Activated T-helper 2 cell treated with anti-CD3 and anti-CD28 coated beads, Interferon-gamma antibody, Interleukin-2, Interleukin-4, amounts not matched to agents 10 μg/mL and 5 μg/mL and 100 μg/mL, durations not matched to agents 14 hours and 24 hours and 36 hours (primary cell): ENCODE measurements at regions not wholly inside any gene's neighbourhood (a gene's known extent, or its start where the extent isn't known, plus 50 kb on each side); places are given as distances from the start of the nearest gene placed in this dataset.
A peak's percentile ranks its signal among the peaks of the same experiment; 100 is the strongest.
"Not testable (repeated sequence)": the region's sequence is repeated elsewhere in the genome, so short reads cannot be mapped to it uniquely, and the experiment has no call there.

Experiments used
- DNase-seq: peaks from one replicate; pipeline ENCODE4 v3.0.0; 2021; ENCODE audit warnings: low spot score
- H3K27ac Mint-ChIP-seq: one replicate; pipeline ENCODE4 v1.8.0; 2021; ENCODE audit warnings: mixed read lengths
- H3K27me3 Mint-ChIP-seq: one replicate; pipeline ENCODE4 v1.8.0; 2021; ENCODE audit warnings: low read depth, mixed read lengths
- H3K36me3 Mint-ChIP-seq: one replicate; pipeline ENCODE4 v1.8.0; 2021; ENCODE audit warnings: low read depth, mixed read lengths
- H3K4me1 Mint-ChIP-seq: one replicate; pipeline ENCODE4 v1.8.0; 2021; ENCODE audit warnings: low read depth, mixed read lengths
- H3K4me3 Mint-ChIP-seq: one replicate; pipeline ENCODE4 v1.8.0; 2021; ENCODE audit warnings: low read depth, mild to moderate bottlenecking, moderate library complexity, mixed read lengths
- H3K9me3 Mint-ChIP-seq: one replicate; pipeline ENCODE4 v1.8.0; 2021; ENCODE audit warnings: mixed read lengths
- intact Hi-C: fragments of 100-400 bp; cut with micrococcal nuclease; formaldehyde crosslinking; loops from one replicate; pipeline ENCODE4 v1.15.1; 2023

DNA sequence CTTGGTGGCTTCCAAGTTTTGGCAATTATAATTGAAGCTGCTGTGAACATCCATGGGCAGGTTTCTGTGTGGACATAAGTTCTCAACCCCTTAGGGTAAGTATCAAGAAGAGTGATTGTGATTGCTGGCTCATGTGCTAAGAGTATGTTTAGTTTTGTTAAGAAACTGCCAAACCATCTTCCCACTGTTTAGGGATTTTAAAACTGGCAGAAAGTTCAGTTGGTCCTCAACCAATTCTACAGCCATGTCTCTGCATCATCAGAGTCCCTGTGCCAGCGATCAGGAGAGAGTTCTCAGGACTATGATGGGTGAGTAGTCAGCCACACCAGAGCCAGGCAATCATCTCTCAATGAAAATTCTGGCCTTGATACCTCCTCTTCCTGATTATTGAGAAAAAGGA lies 193.8 kb downstream of the ZC3H11B start:
- DNase-seq, result no peak
- H3K27ac Mint-ChIP-seq, result no peak overlapping the region
- H3K9me3 Mint-ChIP-seq, result no peaks in the 10 kb centered on the region
- peaks cover 3% of the 10 kb centered on the region for H3K27me3 Mint-ChIP-seq
- H3K4me3 Mint-ChIP-seq, result no peak overlapping the region
- H3K36me3 Mint-ChIP-seq, result no peaks in the 10 kb centered on the region
- intact Hi-C loops, result no loop called here
- peaks cover 7% of the 10 kb centered on the region for H3K4me1 Mint-ChIP-seq

DNA sequence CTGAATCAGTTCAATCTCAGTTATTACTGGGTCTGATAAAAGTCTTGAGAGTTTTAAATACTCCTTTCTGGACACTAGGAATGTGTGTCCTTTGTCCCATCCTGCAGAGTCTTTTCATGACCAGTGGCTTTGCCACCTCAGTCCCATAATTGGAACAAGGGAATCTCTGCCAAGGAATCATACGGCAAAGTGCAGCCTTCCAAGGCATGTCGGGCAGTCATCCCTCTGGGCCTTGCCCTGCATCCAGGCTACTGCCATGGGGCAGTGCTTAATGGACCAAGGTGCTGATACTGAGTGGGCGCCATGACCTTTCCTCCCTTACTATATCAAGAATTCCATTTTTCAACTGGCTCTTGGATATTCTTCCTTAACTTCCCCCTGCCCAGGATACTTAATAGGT lies 195.3 kb downstream of the ZC3H11B start:
- Mint-ChIP-seq H3K4me1 (peaks cover 2% of the 10 kb centered on the region), H3K4me3 (no peak overlapping the region), H3K36me3 (no peaks in the 10 kb centered on the region), H3K27ac (no peak overlapping the region), H3K27me3 (peaks cover 7% of the 10 kb centered on the region), H3K9me3 (no peaks in the 10 kb centered on the region)
- DNase-seq, result no peak
- intact Hi-C loops, result no loop called here

DNA sequence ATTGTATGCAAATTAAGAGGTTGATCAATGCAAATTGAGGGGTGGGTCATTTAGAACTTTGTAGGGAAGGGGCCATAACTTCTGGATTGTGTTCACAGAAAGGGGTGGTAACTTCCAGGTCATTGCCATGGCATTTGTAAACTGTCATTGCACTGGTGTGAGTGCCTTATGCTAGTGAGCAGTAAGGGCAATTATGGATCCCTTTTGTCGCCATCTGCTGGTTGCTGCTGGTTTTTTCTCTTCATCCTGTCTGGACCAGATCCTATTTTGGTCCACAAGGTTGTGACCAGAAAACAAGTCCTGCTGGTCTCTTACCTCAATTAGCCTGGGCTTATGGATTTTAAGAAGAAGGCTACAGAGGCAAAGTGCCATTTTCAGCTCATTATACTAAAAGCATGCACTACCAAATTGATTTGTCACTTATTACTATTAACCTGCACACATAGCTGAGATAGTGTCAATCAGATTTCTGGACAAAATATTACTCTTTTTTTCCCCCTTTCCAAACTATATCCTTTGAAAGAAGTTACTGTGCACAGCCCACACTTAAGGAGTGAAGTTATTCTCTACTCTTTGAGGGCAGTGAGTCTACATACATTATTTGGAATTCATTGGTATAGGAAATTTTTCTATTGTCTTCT lies 196.2 kb downstream of the ZC3H11B start:
- Mint-ChIP-seq H3K9me3 (no peaks in the 10 kb centered on the region), H3K27ac (no peak overlapping the region)

DNA sequence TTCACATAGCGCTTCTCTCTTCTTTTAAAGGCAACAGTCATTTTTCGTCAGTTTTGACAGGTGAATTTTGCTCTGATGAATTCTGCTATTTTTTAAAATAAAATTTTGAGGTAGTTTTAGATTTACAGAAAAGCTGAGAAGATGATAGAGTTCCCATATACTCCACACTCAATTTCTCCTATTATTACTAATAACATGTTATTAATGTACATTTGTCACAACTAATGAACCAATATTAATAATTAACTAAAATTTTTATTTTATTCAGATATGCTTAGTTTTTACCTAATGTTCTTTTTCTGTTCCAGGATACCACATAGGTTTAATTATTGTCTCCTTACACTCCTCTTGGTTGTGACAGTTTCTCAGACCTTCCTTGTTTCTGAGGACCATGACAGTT lies 197.0 kb downstream of the ZC3H11B start:
- Mint-ChIP-seq H3K4me1 (no peaks in the 10 kb centered on the region), H3K9me3 (no peaks in the 10 kb centered on the region), H3K36me3 (no peaks in the 10 kb centered on the region), H3K27me3 (peaks cover 8% of the 10 kb centered on the region), H3K4me3 (no peak overlapping the region), H3K27ac (no peak overlapping the region)
- no peak for DNase-seq
- intact Hi-C loops, result no loop called here

More for the DNA sequence above, 196.2 kb downstream of the ZC3H11B start:
- peaks cover 8% of the 10 kb centered on the region for H3K27me3 Mint-ChIP-seq
- H3K36me3 Mint-ChIP-seq, result no peaks in the 10 kb centered on the region
- intact Hi-C loops, result no loop called here
- no peak overlapping the region for H3K4me3 Mint-ChIP-seq
- H3K4me1 Mint-ChIP-seq, result no peaks in the 10 kb centered on the region
- DNase-seq, result peak; percentile 25

DNA sequence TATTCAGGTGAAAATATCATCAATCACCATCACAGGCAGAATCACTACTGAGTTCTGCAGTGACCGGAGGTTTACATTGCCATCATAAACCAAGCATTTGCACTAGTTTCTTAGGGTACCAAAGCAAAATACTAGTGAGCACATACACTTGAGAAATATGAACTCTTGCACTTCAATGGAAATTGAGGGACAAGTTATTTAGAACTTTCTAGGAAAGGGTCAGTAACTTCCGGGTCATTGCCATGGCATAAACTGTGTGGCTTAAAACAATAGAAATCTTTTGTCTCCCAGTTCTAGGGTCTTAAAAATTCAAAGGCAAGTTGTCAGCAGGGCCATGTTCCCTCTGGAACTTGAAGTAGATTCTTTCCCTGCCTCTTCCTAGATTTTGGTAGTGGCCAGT lies 197.5 kb downstream of the ZC3H11B start:
- Mint-ChIP-seq H3K36me3 (no peaks in the 10 kb centered on the region), H3K4me3 (no peak overlapping the region), H3K27me3 (peaks cover 8% of the 10 kb centered on the region), H3K9me3 (no peaks in the 10 kb centered on the region), H3K27ac (no peak overlapping the region), H3K4me1 (no peaks in the 10 kb centered on the region)
- intact Hi-C loops, result no loop called here
- DNase-seq, result no peak

DNA sequence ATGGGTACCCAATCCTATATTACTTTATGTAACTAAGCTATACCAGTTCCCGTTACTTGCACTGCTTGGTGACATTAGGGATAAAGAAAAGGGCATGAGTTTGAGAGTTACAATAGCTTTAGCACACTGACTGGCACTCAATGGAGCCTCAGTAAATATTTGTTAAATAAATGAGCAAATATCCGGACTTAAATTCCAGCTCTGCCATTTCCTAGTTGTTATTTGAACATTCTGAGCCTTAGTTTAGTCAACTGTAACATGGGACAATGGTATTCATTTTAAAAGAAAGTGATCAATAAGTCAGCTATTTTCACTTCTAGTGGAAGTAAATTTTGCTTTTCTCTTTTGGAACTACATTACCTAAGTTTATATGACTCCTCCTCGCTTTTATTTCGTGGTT lies 198.7 kb downstream of the ZC3H11B start:
- Mint-ChIP-seq H3K36me3 (no peaks in the 10 kb centered on the region), H3K27ac (no peak overlapping the region), H3K27me3 (peaks cover 8% of the 10 kb centered on the region), H3K9me3 (no peaks in the 10 kb centered on the region), H3K4me1 (no peaks in the 10 kb centered on the region), H3K4me3 (no peak overlapping the region)
- intact Hi-C loops, result no loop called here
- DNase-seq, result no peak

DNA sequence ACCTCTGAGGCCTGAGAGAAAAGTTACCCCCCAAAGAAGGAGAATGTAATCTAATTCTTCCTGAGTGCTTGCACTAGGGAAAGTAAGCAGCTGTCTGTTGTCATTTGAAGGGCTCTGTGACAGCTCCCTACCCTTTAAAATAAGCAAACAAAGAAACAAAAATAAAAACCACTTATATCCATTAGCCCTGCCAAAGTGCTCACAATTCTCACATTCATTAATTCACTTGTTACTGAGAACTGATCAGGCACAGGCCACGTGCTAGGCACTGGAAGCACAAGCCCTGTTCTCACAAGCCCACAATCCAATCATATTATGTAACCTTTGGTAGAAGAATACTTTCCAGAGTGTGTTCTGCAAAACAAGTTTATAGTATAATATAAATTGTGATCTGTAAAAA lies 199.4 kb downstream of the ZC3H11B start:
- intact Hi-C loops, result no loop called here
- H3K4me3 Mint-ChIP-seq, result no peak overlapping the region
- no peaks in the 10 kb centered on the region for H3K36me3 Mint-ChIP-seq
- no peak for DNase-seq
- H3K27me3 Mint-ChIP-seq, result peaks cover 8% of the 10 kb centered on the region
- H3K9me3 Mint-ChIP-seq, result no peaks in the 10 kb centered on the region
- H3K4me1 Mint-ChIP-seq, result no peaks in the 10 kb centered on the region
- H3K27ac Mint-ChIP-seq, result no peak overlapping the region

DNA sequence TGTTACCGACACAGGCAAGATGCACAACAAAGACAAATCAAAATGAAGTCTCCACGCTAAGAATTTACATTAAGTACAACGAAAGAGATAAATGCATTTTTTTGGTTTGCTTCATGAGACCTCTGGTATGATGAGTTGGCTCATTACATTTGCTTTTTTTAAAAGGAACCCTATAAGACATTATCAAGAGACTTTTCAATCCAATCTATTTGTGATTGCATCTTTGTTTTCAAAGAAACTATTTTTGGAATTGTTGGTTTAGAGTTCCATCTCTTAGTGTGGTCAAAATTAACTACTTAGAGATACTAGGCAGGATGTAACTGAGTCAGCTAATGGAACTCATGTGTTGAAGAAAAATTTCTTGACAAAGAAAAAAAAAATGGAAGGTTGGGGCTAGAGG lies 200.1 kb downstream of the ZC3H11B start:
- H3K27ac Mint-ChIP-seq, result no peak overlapping the region
- no peaks in the 10 kb centered on the region for H3K9me3 Mint-ChIP-seq
- intact Hi-C loops, result no loop called here
- no peaks in the 10 kb centered on the region for H3K36me3 Mint-ChIP-seq
- no peak overlapping the region for H3K4me3 Mint-ChIP-seq
- no peaks in the 10 kb centered on the region for H3K4me1 Mint-ChIP-seq
- no peak for DNase-seq
- peaks cover 8% of the 10 kb centered on the region for H3K27me3 Mint-ChIP-seq

DNA sequence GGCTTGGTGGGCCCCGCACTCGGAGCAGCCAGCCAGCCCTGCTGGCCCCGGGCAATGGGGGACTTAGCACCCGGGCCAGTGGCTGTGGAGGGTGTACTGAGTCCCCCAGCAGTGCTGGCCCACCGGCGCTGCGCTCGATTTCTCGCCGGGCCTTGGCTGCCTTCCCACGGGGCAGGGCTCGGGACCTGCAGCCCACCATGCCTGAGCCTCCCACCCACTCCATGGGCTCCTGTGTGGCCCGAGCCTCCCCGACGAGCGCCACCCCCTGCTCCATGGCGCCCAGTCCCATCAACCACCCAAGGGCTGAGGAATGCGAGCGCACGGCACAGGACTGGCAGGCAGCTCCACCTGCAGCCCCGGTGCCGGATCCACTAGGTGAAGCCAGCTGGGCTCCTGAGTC lies 202.2 kb downstream of the ZC3H11B start:
- H3K4me1 Mint-ChIP-seq, H3K36me3 Mint-ChIP-seq, H3K4me3 Mint-ChIP-seq, intact Hi-C loops, H3K27ac Mint-ChIP-seq, DNase-seq, H3K9me3 Mint-ChIP-seq: not testable (repeated sequence)
- peaks cover 11% of the 10 kb centered on the region for H3K27me3 Mint-ChIP-seq

DNA sequence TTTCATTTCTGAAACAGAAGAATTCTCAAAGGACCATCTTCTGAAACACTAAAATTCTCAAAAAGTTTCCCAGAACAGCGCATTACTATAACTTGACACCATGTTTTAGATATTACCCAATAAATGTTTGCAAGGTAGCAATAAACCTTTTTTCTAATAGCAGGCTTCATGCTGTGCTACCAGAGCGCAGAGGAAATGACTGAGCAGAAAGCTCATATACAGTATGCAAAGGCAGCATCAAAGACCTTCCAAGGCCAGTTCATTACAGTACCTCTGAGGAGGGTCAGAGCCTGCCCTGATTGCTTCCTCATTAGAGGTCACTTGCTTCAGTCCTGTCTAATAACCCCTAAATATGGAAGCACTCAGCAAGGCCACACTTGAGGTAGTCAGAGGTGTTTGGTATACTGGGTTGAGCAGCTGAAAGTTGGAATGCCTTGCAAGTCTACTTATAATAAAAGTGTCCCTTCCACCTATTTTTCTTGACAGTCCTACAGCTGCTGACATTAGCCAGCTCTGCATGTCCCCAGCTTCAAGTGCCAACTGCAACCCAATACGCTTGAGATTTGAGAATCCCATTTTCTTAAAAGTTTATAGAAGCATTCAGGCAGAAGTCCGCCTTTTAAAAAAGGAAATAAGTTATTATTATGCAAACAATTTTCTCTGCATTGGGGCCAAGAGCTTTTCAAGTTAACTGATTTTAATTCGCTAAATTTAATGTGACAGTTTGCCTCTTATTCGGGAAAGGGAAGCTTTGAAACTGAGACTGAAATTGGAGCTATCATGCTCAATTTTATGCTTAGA lies 207.2 kb downstream of the ZC3H11B start:
- Mint-ChIP-seq H3K27ac (no peak overlapping the region), H3K36me3 (no peaks in the 10 kb centered on the region), H3K4me3 (no peak overlapping the region), H3K9me3 (no peaks in the 10 kb centered on the region), H3K4me1 (no peaks in the 10 kb centered on the region), H3K27me3 (peaks cover 15% of the 10 kb centered on the region)
- DNase-seq, result no peak
- intact Hi-C loops, result no loop called here

DNA sequence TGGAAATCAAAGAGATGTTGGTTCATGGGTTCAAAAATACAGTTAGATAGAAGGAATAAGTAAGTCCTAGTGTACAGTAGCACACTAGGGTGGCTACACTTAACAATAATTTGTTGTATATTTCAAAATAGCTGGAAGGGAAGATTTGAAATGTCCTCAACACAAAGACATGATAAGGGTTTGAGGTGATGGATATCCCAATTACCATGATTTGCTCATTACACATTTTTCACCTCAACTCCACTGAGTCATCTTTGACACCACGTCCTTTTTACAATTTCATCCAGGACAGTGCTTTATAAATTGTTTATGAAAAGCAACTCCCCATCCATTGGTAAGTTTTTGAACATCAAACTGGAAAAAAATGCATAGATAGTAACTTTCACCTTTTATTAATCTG lies 208.3 kb downstream of the ZC3H11B start:
- Mint-ChIP-seq H3K4me1 (no peaks in the 10 kb centered on the region), H3K36me3 (no peaks in the 10 kb centered on the region), H3K27ac (no peak overlapping the region), H3K9me3 (no peaks in the 10 kb centered on the region), H3K27me3 (peaks cover 15% of the 10 kb centered on the region), H3K4me3 (no peak overlapping the region)
- no peak for DNase-seq
- intact Hi-C loops, result no loop called here

DNA sequence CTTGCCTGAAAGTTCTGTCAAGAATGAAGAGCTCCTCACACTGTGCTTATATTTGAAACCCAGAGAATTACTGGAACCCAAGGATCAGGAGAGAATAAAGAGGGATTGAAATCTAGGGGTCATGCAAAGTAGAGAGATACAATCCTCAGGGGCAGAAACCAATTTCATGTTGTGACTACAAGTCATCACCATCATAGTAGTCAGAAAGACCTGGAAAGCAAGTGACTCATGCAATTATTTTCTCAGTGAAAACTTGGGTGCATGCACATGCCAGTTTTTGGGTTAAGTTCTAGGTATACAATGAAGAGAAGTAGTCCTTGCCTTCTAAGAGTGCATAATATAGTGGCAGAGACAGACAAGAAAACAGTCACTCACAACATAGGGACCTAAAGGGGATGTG lies 210.0 kb downstream of the ZC3H11B start:
- no peak for DNase-seq
- intact Hi-C loops, result no loop called here
- Mint-ChIP-seq H3K4me1 (no peaks in the 10 kb centered on the region), H3K4me3 (no peak overlapping the region), H3K36me3 (no peaks in the 10 kb centered on the region), H3K27me3 (peaks cover 15% of the 10 kb centered on the region), H3K9me3 (peaks cover 5% of the 10 kb centered on the region), H3K27ac (no peak overlapping the region)

DNA sequence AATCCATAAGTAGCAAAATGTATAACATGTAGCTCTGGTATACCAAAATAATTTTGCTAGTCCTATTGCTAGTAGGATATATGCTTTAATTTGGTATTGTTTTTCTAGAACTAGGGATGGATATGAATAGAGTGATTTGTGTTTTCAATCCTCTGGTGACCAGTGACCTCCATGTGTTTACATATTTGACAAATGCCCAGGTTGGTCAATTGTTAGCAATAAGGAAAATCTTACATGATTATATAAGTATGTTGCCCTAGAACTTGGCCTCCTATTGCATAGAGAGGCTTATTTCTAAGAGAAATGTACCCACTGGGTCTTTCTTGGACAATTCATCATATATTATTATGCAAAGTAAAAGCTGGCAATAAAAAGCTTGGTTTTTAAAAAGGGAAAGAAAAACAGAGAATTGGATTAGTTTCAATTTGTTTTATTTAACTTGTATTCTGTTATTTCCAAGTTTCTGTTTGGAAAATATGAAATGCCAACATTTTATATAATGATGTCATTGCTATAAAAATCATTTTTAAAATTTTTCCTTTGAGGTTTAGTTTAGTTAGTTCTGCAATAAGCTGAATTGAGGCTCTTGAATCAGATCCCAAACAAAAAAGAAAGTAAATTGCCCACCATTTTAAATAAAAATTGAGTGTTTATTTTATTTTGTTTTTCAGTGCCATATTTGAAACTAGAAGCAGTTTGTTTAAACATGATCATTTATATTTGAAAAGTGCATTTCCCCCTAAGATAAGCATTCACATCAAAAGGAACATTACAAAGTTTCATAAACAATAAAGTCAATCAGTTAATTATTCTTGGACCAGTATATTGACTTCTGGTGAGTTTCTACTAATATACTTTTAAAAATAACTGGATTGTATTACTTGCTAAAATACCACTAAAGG lies 210.9 kb downstream of the ZC3H11B start:
- H3K27ac Mint-ChIP-seq, result no peak overlapping the region
- no peaks in the 10 kb centered on the region for H3K36me3 Mint-ChIP-seq
- no peaks in the 10 kb centered on the region for H3K4me1 Mint-ChIP-seq
- no peak overlapping the region for H3K4me3 Mint-ChIP-seq
- peaks cover 15% of the 10 kb centered on the region for H3K9me3 Mint-ChIP-seq
- no peak for DNase-seq
- intact Hi-C loops, result no loop called here
- peaks cover 14% of the 10 kb centered on the region for H3K27me3 Mint-ChIP-seq
